ENCODE measurements at regions not wholly inside any gene's neighbourhood (a gene's known extent, or its start where the extent isn't known, plus 50 kb on each side); places are given as distances from the start of the nearest gene placed in this dataset.

DNA sequence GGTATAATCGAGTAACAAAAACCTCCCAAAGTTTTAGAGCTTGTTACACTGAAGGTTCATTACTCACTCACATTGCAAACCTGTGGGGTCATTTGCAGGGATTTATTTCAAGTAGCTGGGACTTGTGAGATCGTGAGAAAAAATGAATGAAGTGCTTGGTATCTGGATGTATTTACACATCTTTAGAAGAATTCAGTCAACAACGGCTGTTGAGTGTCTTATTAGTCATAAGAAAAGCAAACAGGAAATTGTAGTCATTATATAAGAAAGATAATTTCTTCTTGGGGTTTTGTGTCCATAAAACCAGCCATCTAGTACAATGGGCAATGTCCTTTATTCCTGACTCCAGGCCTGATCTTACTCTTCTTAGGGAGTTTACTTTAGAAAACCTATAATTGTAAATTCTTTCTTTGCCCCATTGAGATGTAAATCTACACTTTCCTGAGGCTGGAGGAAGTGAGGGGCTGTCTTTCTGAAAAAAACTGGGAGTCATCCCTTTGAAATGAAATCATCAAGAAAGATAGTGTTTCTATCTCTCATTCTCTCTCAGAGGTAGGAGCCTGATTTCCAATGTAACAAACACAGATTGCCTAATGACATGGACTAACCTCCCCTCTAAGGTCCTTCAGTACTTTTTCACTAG is 202.5 kb upstream of the ASCC3 start:
- TF ChIP-seq, protein P1, sequence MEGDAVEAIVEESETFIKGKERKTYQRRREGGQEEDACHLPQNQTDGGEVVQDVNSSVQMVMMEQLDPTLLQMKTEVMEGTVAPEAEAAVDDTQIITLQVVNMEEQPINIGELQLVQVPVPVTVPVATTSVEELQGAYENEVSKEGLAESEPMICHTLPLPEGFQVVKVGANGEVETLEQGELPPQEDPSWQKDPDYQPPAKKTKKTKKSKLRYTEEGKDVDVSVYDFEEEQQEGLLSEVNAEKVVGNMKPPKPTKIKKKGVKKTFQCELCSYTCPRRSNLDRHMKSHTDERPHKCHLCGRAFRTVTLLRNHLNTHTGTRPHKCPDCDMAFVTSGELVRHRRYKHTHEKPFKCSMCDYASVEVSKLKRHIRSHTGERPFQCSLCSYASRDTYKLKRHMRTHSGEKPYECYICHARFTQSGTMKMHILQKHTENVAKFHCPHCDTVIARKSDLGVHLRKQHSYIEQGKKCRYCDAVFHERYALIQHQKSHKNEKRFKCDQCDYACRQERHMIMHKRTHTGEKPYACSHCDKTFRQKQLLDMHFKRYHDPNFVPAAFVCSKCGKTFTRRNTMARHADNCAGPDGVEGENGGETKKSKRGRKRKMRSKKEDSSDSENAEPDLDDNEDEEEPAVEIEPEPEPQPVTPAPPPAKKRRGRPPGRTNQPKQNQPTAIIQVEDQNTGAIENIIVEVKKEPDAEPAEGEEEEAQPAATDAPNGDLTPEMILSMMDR (IDR thresholded peaks at IDR 0.05; ENCODE audit: low read depth, low read length), result no peak
- TF ChIP-seq, protein P2, sequence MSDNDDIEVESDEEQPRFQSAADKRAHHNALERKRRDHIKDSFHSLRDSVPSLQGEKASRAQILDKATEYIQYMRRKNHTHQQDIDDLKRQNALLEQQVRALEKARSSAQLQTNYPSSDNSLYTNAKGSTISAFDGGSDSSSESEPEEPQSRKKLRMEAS (IDR thresholded peaks at IDR 0.05; ENCODE audit: low read depth, low read length), result no peak
- TF ChIP-seq POLR2A (IDR thresholded peaks at IDR 0.05; ENCODE audit: extremely low read depth, insufficient read length), result no peak
- TF ChIP-seq MYC (IDR thresholded peaks at IDR 0.05; ENCODE audit: low read depth, low read length), result no peak
